ENCODE measurements at regions not wholly inside any gene's neighbourhood (a gene's known extent, or its start where the extent isn't known, plus 50 kb on each side); places are given as distances from the start of the nearest gene placed in this dataset.

DNA sequence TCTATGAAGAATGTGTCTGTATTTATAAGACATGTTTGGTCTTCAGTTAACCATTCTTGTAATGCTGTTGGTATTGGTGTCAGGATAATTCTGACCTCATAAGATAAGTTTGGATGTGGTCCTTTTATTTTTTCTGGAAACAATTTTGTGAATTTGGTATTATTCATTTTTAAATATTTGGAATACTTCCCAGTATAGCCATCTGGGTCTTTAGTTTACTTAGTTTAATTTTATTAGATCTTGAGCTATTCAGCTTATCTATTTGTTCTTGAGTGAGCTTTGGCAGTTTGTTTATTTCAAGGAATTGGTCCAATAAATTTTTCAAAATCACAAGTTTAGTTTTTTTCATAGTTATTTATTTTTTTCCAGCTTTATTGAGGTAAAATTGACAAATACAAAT, 335.4 kb upstream of the PCDH20 start:
- no peak for TF ChIP-seq POLR2A (IDR thresholded peaks at IDR 0.05)
- no peak for TF ChIP-seq EP300 (IDR thresholded peaks at IDR 0.05)
- TF ChIP-seq, protein P1, sequence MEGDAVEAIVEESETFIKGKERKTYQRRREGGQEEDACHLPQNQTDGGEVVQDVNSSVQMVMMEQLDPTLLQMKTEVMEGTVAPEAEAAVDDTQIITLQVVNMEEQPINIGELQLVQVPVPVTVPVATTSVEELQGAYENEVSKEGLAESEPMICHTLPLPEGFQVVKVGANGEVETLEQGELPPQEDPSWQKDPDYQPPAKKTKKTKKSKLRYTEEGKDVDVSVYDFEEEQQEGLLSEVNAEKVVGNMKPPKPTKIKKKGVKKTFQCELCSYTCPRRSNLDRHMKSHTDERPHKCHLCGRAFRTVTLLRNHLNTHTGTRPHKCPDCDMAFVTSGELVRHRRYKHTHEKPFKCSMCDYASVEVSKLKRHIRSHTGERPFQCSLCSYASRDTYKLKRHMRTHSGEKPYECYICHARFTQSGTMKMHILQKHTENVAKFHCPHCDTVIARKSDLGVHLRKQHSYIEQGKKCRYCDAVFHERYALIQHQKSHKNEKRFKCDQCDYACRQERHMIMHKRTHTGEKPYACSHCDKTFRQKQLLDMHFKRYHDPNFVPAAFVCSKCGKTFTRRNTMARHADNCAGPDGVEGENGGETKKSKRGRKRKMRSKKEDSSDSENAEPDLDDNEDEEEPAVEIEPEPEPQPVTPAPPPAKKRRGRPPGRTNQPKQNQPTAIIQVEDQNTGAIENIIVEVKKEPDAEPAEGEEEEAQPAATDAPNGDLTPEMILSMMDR (IDR thresholded peaks at IDR 0.05) = no peak
- no peak overlapping the region for H3K4me3 ChIP-seq
- intact Hi-C loops (cut with DNase I) = no loop called here
- DNase-seq = no peak
- no peaks in the 10 kb centered on the region for H3K9me3 ChIP-seq
- no peak overlapping the region for H3K27ac ChIP-seq
- H3K36me3 ChIP-seq = no peaks in the 10 kb centered on the region
- no peaks in the 10 kb centered on the region for H3K27me3 ChIP-seq
- H3K4me1 ChIP-seq (ENCODE audit: insufficient read depth) = no peaks in the 10 kb centered on the region

DNA sequence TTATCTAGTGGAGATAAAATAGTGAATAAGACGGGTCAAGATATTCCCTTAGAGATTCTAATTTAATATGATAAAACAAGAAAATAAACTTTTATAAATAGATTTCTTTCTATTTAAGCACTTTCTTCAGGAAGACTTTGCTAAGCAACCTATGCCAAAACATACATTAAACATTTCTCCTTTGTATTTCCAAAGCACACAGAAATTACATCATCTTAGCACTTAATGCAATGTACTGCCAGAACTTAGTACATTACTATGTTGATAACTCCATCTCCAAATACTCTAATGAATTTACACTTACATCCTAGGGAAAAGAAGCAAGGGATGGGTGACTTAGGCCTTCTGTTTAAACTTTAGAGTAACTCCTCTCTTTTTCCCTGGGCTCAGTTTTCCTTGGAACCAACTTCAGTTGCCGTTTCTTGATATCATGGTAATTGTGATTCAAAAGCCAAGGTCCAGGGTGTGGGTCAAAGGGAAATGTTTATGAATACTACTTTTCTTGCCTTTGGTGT, 322.6 kb upstream of the PCDH20 start:
- Histone ChIP-seq H3K9me3 (no peaks in the 10 kb centered on the region), H3K36me3 (no peaks in the 10 kb centered on the region), H3K27ac (no peak overlapping the region), H3K4me3 (no peak overlapping the region), H3K4me1 (ENCODE audit: insufficient read depth) (no peaks in the 10 kb centered on the region), H3K27me3 (no peaks in the 10 kb centered on the region)
- TF ChIP-seq POLR2A (IDR thresholded peaks at IDR 0.05) = no peak
- TF ChIP-seq, protein P1 (IDR thresholded peaks at IDR 0.05) = no peak
- TF ChIP-seq EP300 (IDR thresholded peaks at IDR 0.05) = no peak
- WGBS, 3 donors = 48 to 69% (median 49%) methylated on average over 2 of the region's 2 CpGs
- DNase-seq = no peak
- intact Hi-C loops (cut with DNase I) = no loop called here

DNA sequence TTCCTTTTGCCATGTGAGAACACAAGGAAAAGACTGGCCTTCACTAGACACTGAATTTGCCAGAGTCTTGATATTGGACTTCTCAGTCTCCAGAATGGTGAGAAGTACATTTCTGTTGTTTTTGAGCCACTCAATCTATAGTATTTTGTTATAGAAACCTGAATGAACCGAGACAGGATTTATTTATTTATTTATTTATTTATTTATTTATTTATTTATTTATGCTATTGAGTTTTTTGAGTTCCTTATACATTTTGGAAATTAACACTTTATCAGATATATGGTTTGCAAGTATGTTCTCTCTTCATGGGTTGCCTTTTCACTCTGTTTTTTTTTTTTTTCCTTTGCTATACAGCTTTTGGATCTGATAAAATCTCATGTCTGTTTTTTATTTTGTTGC, 319.0 kb upstream of the PCDH20 start:
- intact Hi-C loops (cut with DNase I) = no loop called here
- TF ChIP-seq POLR2A (IDR thresholded peaks at IDR 0.05) = no peak
- no peak for TF ChIP-seq EP300 (IDR thresholded peaks at IDR 0.05)
- TF ChIP-seq, protein P1 (IDR thresholded peaks at IDR 0.05) = no peak
- Histone ChIP-seq H3K27me3 (no peaks in the 10 kb centered on the region), H3K9me3 (no peaks in the 10 kb centered on the region), H3K36me3 (no peaks in the 10 kb centered on the region), H3K4me1 (ENCODE audit: insufficient read depth) (no peaks in the 10 kb centered on the region), H3K27ac (no peak overlapping the region), H3K4me3 (no peak overlapping the region)
- 70 to 76% (median 75%) methylated on average over 1 of the region's 1 CpG for WGBS, 3 donors
- DNase-seq = no peak

DNA sequence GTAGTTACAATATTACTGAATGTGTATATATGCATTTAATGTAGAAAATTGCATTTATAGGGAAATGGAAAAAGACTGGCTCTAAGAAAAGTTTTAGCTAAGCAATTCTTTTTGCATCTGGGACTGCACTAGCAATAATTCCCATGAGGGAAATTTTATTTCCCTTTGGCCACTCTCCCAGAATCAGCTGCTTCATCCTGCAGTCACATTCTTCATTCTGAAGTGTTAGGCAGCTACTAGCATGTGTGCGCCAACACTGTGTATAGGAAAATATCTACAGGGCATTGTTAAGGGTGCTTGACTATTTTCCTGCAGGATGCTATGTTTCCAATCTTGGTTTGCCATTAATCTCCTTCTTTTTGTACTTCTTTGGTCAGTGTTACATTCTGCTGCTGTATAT, 312.8 kb upstream of the PCDH20 start:
- Histone ChIP-seq H3K36me3 (no peaks in the 10 kb centered on the region), H3K9me3 (no peaks in the 10 kb centered on the region), H3K27me3 (no peaks in the 10 kb centered on the region), H3K4me1 (ENCODE audit: insufficient read depth) (no peaks in the 10 kb centered on the region), H3K4me3 (no peak overlapping the region), H3K27ac (no peak overlapping the region)
- intact Hi-C loops (cut with DNase I) = no loop called here
- 15 to 22% (median 18%) methylated on average over 1 of the region's 1 CpG for WGBS, 3 donors
- no peak for TF ChIP-seq POLR2A (IDR thresholded peaks at IDR 0.05)
- TF ChIP-seq, protein P1 (IDR thresholded peaks at IDR 0.05) = no peak
- TF ChIP-seq EP300 (IDR thresholded peaks at IDR 0.05) = no peak
- no peak for DNase-seq

Data from ovary (tissue), 7 donors.